Neuronal stem cell (in vitro differentiated cells): ENCODE measurements at regions not wholly inside any gene's neighbourhood (a gene's known extent, or its start where the extent isn't known, plus 50 kb on each side); places are given as distances from the start of the nearest gene placed in this dataset.

Experiments used
- DNase-seq: peaks from one replicate; pipeline ENCODE4 v3.0.0-alpha.2; 2013; ENCODE audit warnings: low spot score
- H2AFZ ChIP-seq: one replicate; pipeline ENCODE4 v1.6.1; 2013; ENCODE audit warnings: mild to moderate bottlenecking, low read length, inconsistent platforms
- H2AK5ac ChIP-seq: 2 replicates; pipeline ENCODE4 v1.6.1; 2013; ENCODE audit warnings: low read depth, mild to moderate bottlenecking, inconsistent platforms, low read length, moderate library complexity, mixed read lengths
- H2BK120ac ChIP-seq: 2 replicates; pipeline ENCODE4 v1.6.1; 2013; ENCODE audit warnings: low read depth, mild to moderate bottlenecking, inconsistent platforms, low read length, moderate library complexity, mixed read lengths
- H2BK12ac ChIP-seq: one replicate; pipeline ENCODE4 v1.6.1; 2013; ENCODE audit warnings: low read length, inconsistent platforms
- H2BK15ac ChIP-seq: 2 replicates; pipeline ENCODE4 v1.6.1; 2013; ENCODE audit warnings: mild to moderate bottlenecking, low read length, inconsistent platforms, mixed read lengths
- H2BK5ac ChIP-seq: one replicate; pipeline ENCODE4 v1.6.1; 2013; ENCODE audit warnings: inconsistent platforms, mild to moderate bottlenecking, low read length, moderate library complexity
- H3K14ac ChIP-seq: one replicate; pipeline ENCODE4 v1.6.1; 2013; ENCODE audit warnings: low read length, inconsistent platforms
- H3K18ac ChIP-seq: 2 replicates; pipeline ENCODE4 v1.6.1; 2013; ENCODE audit warnings: low read length, inconsistent platforms
- H3K23ac ChIP-seq: 2 replicates; pipeline ENCODE4 v1.6.1; 2013; ENCODE audit warnings: low read depth, mild to moderate bottlenecking, mixed read lengths, low read length, inconsistent platforms; ENCODE audit not compliant: poor library complexity
- H3K27ac ChIP-seq: replicated peaks from 3 replicates; pipeline ENCODE4 v1.5.1; 2013; ENCODE audit warnings: low read length, inconsistent platforms
- H3K27me3 ChIP-seq, 3 experiments: 2 replicates each; pipeline ENCODE4 v1.6.1; 2013; ENCODE audit warnings: low read length in 3 of 3, mild to moderate bottlenecking in 2 of 3, inconsistent platforms in 1 of 3, low read depth in 1 of 3, mixed read lengths in 1 of 3, moderate library complexity in 1 of 3; ENCODE audit not compliant: control insufficient read depth in 3 of 3, insufficient read depth in 3 of 3
- H3K36me3 ChIP-seq, 2 donors: replicated peaks in 1 of 2; 2 replicates each; pipeline ENCODE4 v1.6.1; 2013; ENCODE audit warnings: low read length in 2 of 2; ENCODE audit not compliant: control insufficient read depth in 2 of 2, insufficient read depth in 2 of 2
- H3K4ac ChIP-seq: 2 replicates; pipeline ENCODE4 v1.6.1; 2013; ENCODE audit warnings: inconsistent platforms, mild to moderate bottlenecking, low read length, moderate library complexity
- H3K4me1 ChIP-seq, 2 donors: 1 replicate in 1 of 2; 2 replicates in 1 of 2; pipeline ENCODE4 v1.6.1; 2013; ENCODE audit warnings: low read length in 2 of 2, low read depth in 1 of 2; ENCODE audit not compliant: control insufficient read depth in 2 of 2, insufficient read depth in 1 of 2
- H3K4me2 ChIP-seq: one replicate; pipeline ENCODE4 v1.6.1; 2013; ENCODE audit warnings: mild to moderate bottlenecking, low read length, inconsistent platforms; ENCODE audit not compliant: insufficient read depth, poor library complexity, severe bottlenecking
- H3K4me3 ChIP-seq, 2 donors: 2 replicates each; pipeline ENCODE4 v1.5.1; 2013; ENCODE audit warnings: low read length in 2 of 2, mild to moderate bottlenecking in 2 of 2, inconsistent platforms in 1 of 2, moderate library complexity in 1 of 2
- H3K79me1 ChIP-seq: one replicate; pipeline ENCODE4 v1.6.1; 2013; ENCODE audit warnings: low read depth, mild to moderate bottlenecking, inconsistent platforms, low read length, moderate library complexity
- H3K9ac ChIP-seq: one replicate; pipeline ENCODE4 v1.6.1; 2013; ENCODE audit warnings: mild to moderate bottlenecking, low read depth, low read length, inconsistent platforms; ENCODE audit not compliant: poor library complexity
- H3K9me3 ChIP-seq, 2 donors: replicated peaks in 1 of 2; 2 replicates each; pipeline versions ENCODE3 to v1.6.1; 2013; ENCODE audit warnings: low read length in 2 of 2, mild to moderate bottlenecking in 2 of 2, inconsistent platforms in 1 of 2, low read depth in 1 of 2, mixed read lengths in 1 of 2, moderate library complexity in 1 of 2; ENCODE audit not compliant: control insufficient read depth in 2 of 2, insufficient read depth in 1 of 2
- H4K8ac ChIP-seq: one replicate; pipeline ENCODE4 v1.6.1; 2013; ENCODE audit warnings: low read depth, mild to moderate bottlenecking, inconsistent platforms, low read length, moderate library complexity
- H4K91ac ChIP-seq: one replicate; pipeline ENCODE4 v1.6.1; 2013; ENCODE audit warnings: low read length, low read depth, mild to moderate bottlenecking, inconsistent platforms; ENCODE audit not compliant: poor library complexity
- WGBS, 2 donors: extraction: QIAGEN DNeasy Blood & Tissue Kit; methylation state at CpG; one replicate each; pipeline ENCODE4 v1.1.7; 2013; ENCODE audit warnings: missing lambda C conversion rate in 2 of 2, mixed read lengths in 1 of 2; ENCODE audit not compliant: insufficient read length in 2 of 2, insufficient replicate concordance in 1 of 2; ENCODE audit errors: extremely low coverage in 2 of 2; 5-methylcytosine and 5-hydroxymethylcytosine counted together

DNA sequence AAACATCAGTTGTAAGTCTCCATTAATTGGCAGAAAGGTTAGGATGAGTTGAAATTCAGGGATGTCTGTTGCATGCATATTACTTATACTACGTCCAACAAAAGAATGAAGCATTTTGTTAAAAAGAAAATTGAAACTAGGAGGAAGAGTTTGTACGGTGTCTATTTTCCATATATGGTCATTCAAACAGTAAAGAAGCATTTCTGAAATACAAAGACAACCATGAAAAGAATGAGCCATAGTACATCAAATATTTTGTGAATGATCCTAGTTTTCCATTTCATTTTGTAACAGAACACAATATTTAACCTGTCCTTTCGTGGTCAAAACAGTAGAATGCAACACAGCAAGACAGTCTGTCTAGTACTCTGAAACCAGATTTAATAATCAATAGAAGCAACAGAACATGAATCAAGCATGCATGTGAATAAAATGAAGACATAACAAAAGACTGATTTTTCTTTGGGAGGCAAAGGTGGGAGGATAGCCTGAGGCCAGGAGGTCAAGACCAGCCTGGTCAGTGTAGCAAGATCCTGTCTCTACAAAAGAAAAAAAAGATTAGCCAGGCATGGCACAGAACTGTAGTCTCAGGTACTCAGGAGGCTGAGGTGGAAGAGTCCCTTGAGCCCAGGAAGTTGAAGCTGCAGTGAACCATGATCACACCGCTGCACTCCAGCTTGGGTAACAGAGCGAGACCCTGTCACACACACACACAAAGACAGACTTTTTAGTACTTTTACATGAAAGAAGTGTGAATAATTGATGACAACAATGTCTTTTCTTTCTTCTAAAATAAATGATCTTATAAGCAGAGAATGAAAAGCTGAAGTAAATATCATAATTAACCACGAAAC is 156.0 kb downstream of the LRIG3 start:
- H3K27me3 ChIP-seq: no peaks in the 10 kb centered on the region
- no peaks in the 10 kb centered on the region for H3K36me3 ChIP-seq
- H3K27ac ChIP-seq: no peak overlapping the region
- H3K4me1 ChIP-seq: peaks cover 2 to 24% of the 10 kb centered on the region in 2 donors
- no peak overlapping the region for H3K4ac ChIP-seq
- no peak overlapping the region for H2BK5ac ChIP-seq
- H2BK12ac ChIP-seq: no peak overlapping the region
- no peak overlapping the region for H2AK5ac ChIP-seq
- no peak overlapping the region for H3K18ac ChIP-seq
- WGBS, 2 donors: no CpG with 5 or more reads among the region's 6 CpGs
- no peak overlapping the region for H4K91ac ChIP-seq
- H3K14ac ChIP-seq: no peak overlapping the region
- H3K79me1 ChIP-seq: no peaks in the 10 kb centered on the region
- H3K23ac ChIP-seq: no peak overlapping the region
- no peak overlapping the region for H3K4me3 ChIP-seq
- H3K9ac ChIP-seq: no peak overlapping the region
- H3K9me3 ChIP-seq: no peaks in the 10 kb centered on the region
- H4K8ac ChIP-seq: no peak overlapping the region
- no peak overlapping the region for H2BK15ac ChIP-seq
- no peak for DNase-seq
- H2AFZ ChIP-seq: no peak overlapping the region
- no peak overlapping the region for H2BK120ac ChIP-seq
- H3K4me2 ChIP-seq: no peak overlapping the region

GRCh38 chr12:58765076-58765475 is 155.2 kb downstream of the LRIG3 start:
- WGBS, 2 donors: no CpG with 5 or more reads among the region's 2 CpGs
- no peaks in the 10 kb centered on the region for H3K79me1 ChIP-seq
- H3K23ac ChIP-seq: no peak overlapping the region

DNA sequence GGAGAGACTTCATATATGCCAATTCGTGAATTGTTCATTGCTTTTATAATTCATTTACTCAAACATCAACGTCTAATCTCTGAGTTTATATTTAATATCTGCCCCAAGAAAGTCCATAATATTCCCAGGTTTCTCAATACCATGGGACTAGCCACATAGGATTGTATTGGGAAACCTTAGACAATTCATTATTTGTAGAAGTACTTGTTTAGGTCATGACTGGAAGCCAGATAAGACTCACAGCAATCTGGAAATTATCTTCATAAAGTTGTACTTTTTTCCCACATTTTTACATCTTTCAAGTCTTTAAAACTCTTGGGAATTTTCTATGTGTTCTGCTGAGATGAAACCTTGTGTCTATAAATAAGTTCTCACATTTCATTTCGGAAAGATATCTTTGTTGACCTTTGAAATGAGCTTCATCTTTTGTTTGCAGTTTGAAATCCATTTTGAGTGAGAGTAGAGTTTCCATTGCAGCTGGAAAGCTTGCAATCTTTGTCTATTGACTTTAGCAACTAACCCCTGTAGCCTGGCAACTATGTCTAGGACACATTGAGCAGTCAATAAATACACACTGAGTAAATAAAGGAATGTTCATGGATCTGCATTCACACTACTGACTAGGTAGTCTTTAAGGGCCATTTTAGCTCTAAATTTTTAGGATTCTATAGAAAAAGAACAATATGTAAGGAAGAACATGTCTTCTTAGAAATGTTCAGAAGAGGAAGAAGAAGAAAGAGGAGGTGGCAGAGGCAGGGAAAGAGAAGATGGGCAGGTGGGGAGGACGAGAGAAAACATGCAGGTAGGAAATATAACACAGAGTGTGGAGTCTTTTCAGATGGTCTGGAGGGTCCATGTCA is 154.4 kb downstream of the LRIG3 start:
- Histone ChIP-seq H2BK15ac (no peak overlapping the region), H4K8ac (no peak overlapping the region), H2AFZ (peak overlapping the region; percentile 42), H3K27ac (no peak overlapping the region), H3K4me2 (no peak overlapping the region), H2AK5ac (no peak overlapping the region), H3K14ac (no peak overlapping the region), H3K9ac (no peak overlapping the region), H2BK120ac (no peak overlapping the region), H3K4ac (no peak overlapping the region), H3K4me3 (no peak overlapping the region), H3K79me1 (no peaks in the 10 kb centered on the region), H3K9me3 (no peaks in the 10 kb centered on the region), H3K36me3 (no peaks in the 10 kb centered on the region), H4K91ac (no peak overlapping the region), H3K27me3 (no peaks in the 10 kb centered on the region), H3K18ac (no peak overlapping the region), H3K4me1 (peaks cover 2 to 22% of the 10 kb centered on the region in 2 donors), H3K23ac (no peak overlapping the region), H2BK12ac (no peak overlapping the region), H2BK5ac (no peak overlapping the region)
- no peak for DNase-seq
- WGBS, 2 donors: no CpG with 5 or more reads among the region's 4 CpGs

More at GRCh38 chr12:58765076-58765475, 155.2 kb downstream of the LRIG3 start:
- Histone ChIP-seq H3K36me3 (no peaks in the 10 kb centered on the region), H3K4me2 (no peak overlapping the region), H3K9ac (no peak overlapping the region), H2BK15ac (no peak overlapping the region), H3K14ac (no peak overlapping the region), H3K27ac (no peak overlapping the region), H2BK12ac (no peak overlapping the region), H2AFZ (no peak overlapping the region), H4K91ac (no peak overlapping the region), H3K4ac (no peak overlapping the region), H2BK5ac (no peak overlapping the region), H3K27me3 (no peaks in the 10 kb centered on the region), H2BK120ac (no peak overlapping the region), H3K4me1 (peaks cover 2 to 24% of the 10 kb centered on the region in 2 donors), H3K18ac (no peak overlapping the region), H3K9me3 (no peaks in the 10 kb centered on the region), H4K8ac (no peak overlapping the region), H3K4me3 (no peak overlapping the region), H2AK5ac (no peak overlapping the region)
- DNase-seq: no peak

DNA sequence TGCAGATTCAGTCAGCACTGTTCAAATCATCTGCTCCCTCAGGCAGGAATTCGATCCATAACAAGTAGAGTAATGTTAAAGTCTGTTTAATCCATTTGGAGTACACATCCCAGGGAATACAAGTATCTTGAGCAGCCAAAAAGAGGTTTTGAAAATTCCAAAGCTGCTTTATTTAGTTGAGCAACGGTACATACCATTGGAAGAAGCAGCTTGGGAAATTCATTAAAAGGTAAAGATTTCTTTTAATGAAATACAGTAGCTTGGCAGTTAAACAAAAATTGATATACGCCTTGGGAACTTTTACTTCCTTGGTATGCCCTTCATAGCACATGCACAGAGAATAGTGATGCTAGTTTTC is 153.8 kb downstream of the LRIG3 start:
- H2BK12ac ChIP-seq: no peak overlapping the region
- H4K91ac ChIP-seq: no peak overlapping the region
- H3K4me3 ChIP-seq: no peak overlapping the region
- H2BK15ac ChIP-seq: no peak overlapping the region
- no peak overlapping the region for H3K23ac ChIP-seq
- no CpG with 5 or more reads among the region's 3 CpGs for WGBS, 2 donors
- H3K9ac ChIP-seq: no peak overlapping the region
- no peak overlapping the region for H2AK5ac ChIP-seq
- H4K8ac ChIP-seq: no peak overlapping the region
- no peak overlapping the region for H3K14ac ChIP-seq
- no peak overlapping the region for H3K18ac ChIP-seq
- no peaks in the 10 kb centered on the region for H3K9me3 ChIP-seq
- no peaks in the 10 kb centered on the region for H3K36me3 ChIP-seq
- H2BK5ac ChIP-seq: no peak overlapping the region
- H2AFZ ChIP-seq: no peak overlapping the region
- H3K4ac ChIP-seq: no peak overlapping the region
- H3K4me1 ChIP-seq: peaks cover 0 to 18% of the 10 kb centered on the region in 2 donors
- H2BK120ac ChIP-seq: no peak overlapping the region
- no peaks in the 10 kb centered on the region for H3K27me3 ChIP-seq
- H3K4me2 ChIP-seq: no peak overlapping the region
- H3K27ac ChIP-seq: no peak overlapping the region
- no peak for DNase-seq
- no peaks in the 10 kb centered on the region for H3K79me1 ChIP-seq
